Astrocyte of the cerebellum (primary cell): ENCODE measurements at regions not wholly inside any gene's neighbourhood (a gene's known extent, or its start where the extent isn't known, plus 50 kb on each side); places are given as distances from the start of the nearest gene placed in this dataset.

Experiments
- DNase-seq: peaks from one replicate; pipeline ENCODE4 v3.0.0-alpha.2; 2011; ENCODE audit warnings: low read depth
- H3K4me3 ChIP-seq: 2 replicates; pipeline ENCODE4 v1.5.1; 2011; ENCODE audit warnings: mild to moderate bottlenecking, low read depth, low read length, moderate library complexity
- in situ Hi-C: cut with HindIII; loops from 2 replicates; pipeline ENCODE4 v1.10.0; 2017; ENCODE audit warnings: low sequenced_read_pairs
- TF ChIP-seq, protein P1 (sequence below): IDR thresholded peaks from 2 replicates; pipeline ENCODE4 v1.5.1; 2012; ENCODE audit warnings: low read length, low read depth, moderate library complexity, mild to moderate bottlenecking; ENCODE audit errors: missing control alignments

DNA sequence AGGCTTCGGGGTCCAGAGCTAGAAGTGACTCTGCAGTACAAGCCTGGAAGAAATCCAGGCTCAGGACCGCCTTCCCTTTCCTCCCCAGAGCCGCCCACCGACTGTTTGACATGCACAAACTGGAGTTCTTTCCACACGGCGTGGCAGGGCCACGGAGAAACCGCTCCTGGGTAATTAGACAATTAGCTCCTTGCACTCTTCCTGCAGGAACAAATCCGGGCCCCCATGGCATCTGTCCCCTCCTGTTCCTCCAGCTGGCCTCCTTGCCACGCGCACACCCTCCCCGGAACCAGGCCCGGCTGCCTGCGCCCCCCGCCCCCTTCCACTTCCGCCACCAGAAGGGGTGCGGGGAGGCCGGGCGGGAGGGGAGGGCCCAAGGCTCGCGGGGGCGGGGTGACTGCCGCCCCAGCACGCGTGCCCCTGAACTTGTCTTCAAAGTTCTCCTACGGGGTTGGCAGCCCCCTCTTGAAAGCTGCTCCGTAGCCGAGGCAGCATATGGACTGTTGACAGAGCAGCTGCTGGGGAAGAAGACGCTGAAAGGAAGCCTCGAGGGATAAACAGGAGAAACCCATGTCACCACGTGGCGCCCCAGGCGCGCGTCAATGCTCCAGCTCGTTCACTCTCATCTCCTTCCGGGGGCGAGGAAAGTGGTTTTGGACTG is 74.3 kb downstream of the SEC61B start:
- H3K4me3 ChIP-seq, result no peak overlapping the region
- DNase-seq, result no peak
- TF ChIP-seq, protein P1, sequence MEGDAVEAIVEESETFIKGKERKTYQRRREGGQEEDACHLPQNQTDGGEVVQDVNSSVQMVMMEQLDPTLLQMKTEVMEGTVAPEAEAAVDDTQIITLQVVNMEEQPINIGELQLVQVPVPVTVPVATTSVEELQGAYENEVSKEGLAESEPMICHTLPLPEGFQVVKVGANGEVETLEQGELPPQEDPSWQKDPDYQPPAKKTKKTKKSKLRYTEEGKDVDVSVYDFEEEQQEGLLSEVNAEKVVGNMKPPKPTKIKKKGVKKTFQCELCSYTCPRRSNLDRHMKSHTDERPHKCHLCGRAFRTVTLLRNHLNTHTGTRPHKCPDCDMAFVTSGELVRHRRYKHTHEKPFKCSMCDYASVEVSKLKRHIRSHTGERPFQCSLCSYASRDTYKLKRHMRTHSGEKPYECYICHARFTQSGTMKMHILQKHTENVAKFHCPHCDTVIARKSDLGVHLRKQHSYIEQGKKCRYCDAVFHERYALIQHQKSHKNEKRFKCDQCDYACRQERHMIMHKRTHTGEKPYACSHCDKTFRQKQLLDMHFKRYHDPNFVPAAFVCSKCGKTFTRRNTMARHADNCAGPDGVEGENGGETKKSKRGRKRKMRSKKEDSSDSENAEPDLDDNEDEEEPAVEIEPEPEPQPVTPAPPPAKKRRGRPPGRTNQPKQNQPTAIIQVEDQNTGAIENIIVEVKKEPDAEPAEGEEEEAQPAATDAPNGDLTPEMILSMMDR, result no peak
- in situ Hi-C loops, result no loop called here

DNA sequence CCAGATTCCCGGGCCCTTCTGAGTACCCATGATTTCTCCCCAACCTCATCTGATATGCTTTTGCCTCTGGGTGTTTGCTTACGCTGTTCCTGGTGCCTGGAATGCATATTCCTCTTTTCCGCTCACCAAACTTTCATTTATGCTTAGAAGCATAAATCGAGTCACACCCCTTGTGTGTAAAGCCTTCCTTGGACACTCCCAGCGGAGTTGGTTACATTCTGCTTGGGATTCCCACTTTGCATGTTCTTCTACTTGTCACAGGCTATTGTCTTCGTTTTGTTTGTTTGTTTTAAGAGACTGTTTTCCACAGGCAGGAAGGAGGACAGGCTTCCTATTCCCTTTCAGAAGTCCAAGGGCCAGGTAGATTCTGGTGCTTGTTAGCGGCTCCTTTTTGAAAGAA is 76.5 kb downstream of the SEC61B start:
- in situ Hi-C loops, result no loop called here
- TF ChIP-seq, protein P1, result no peak
- no peak overlapping the region for H3K4me3 ChIP-seq
- DNase-seq, result no peak

DNA sequence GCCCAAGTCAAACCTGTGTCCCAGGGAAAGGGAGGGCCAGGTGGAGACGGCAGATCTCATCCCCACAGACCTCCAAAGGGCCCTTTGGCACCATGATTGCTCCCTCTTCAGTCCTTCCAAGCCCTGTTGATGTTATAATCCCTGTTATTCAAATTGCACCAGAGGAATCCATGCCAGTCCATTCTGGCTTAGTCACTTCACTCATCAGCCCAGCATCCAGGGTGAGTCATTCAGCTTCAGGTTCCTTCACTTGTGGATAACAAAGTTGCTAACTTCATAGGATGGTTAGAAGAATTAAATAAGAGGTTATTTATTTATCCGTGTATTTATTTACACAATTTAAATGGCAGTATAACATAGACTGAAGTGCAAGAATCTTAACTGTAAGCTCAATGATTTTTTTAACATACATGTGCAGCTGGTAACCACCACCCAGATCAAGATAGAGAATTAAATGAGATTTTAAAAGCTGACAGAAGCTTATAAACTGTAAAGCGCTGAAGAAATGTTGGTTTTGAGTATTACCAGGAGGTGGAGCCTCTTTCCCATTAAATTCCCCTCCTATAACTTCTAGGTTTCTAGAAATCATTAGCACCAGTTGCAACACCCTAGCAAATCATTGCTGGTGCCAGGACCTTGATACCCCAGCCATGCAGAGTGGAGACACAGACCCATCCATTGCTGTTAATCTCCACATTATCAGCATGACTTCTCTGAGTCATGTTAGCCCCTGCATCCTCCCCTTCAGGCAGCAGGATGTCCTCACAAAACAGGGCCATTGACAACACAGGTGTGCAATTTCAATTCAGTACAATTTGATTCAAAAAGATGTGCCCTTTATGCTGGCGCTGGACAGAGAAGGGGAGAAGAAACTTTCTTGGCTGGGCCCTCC is 77.4 kb downstream of the SEC61B start:
- in situ Hi-C loops, result no loop called here
- H3K4me3 ChIP-seq, result no peak overlapping the region
- DNase-seq, result peak; percentile 28
- TF ChIP-seq, protein P1, result peak; percentile 6

DNA sequence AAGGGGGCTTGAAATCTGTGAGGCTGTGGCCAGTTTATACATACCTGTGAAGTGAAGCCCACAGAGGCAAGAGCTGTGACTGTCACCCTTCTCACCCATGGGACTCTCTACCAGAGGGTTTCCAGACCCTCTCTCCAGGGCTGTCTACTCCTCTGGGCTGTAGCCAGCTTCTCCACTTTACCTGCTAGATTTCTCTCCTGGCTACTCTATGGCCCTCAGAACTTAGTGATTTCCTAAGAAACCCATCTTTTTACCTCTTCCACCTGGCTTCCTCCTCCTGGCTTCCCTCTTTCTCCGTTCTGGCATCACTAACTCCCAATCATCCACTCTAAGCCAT is 78.0 kb downstream of the SEC61B start:
- TF ChIP-seq, protein P1, result no peak
- no peak for DNase-seq
- in situ Hi-C loops, result no loop called here
- H3K4me3 ChIP-seq, result no peak overlapping the region

DNA sequence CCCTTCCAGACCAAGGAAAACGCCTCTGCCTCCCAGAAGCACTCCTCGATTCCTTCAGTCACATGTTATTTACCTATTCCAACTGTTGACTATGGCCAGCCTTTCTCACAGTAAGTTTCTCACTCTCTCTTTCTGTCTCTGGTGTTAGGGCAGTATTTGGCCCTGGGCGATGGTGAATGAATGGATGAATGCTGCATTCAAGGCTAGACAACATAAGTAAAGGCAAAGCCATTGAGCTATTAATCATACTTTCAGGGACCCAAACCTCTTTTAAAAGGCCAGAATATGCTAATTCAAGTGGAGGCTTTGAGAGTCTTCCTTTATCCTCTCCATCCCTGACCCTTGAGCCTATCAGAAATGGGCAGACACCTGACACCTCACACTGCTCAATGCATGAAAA is 78.5 kb downstream of the SEC61B start:
- in situ Hi-C loops, result no loop called here
- no peak overlapping the region for H3K4me3 ChIP-seq
- TF ChIP-seq, protein P1, result no peak
- DNase-seq, result no peak

DNA sequence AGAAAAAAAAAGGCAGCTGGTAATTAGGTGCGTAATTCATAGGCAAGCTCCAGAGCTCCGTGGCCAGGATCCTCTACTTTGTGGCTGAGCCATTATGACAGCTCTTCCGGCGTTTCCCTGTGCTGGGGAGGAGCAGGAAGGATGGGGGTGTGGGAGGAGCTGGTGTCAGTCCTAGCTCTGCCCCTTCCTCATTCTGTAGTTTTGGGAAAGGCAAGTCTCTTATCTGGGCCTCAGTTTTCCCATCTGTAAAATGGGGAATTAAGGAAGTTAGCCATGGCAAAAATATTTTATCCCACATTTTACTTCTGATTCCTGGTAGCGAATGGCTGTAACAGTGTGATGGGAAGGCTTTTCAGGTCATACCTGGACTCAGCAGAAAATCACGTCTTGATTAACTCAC is 81.1 kb downstream of the SEC61B start:
- no peak for DNase-seq
- in situ Hi-C loops, result no loop called here
- TF ChIP-seq, protein P1, result no peak
- no peak overlapping the region for H3K4me3 ChIP-seq
